ENCODE measurements at regions not wholly inside any gene's neighbourhood (a gene's known extent, or its start where the extent isn't known, plus 50 kb on each side); places are given as distances from the start of the nearest gene placed in this dataset.

DNA sequence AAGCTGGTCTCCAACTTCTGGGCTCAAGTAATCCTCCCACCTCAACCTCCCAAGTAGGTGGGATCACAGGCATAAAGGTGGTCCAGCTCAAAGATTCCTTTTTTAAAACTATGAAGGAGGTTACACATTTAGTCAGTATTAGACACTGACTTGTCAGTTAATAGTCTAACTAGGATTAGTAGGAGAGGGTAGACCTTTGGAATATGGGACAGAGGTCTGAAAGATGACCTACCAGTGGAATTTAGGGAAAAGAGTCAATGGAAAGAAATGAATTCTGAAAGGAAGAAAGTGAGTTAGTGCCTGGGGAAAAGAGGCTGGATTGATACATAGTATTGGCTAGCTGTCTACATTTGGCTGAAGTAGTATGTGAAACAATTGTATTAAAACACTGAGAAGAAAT lies 220.7 kb downstream of the MZT1 start:
- no peak overlapping the region for H3K4me3 Mint-ChIP-seq
- peaks cover 0 to 2% (median 0%) of the 10 kb centered on the region in 3 donors for H3K27me3 Mint-ChIP-seq (ENCODE audit: low read depth in 3 of 3)
- H2AFZ ChIP-seq (ENCODE audit: insufficient read depth, low read depth, low read length, poor library complexity, severe bottlenecking) = no peak overlapping the region
- H3K4me3 ChIP-seq (replicated peaks in 1 of 3; ENCODE audit: low read depth in 2 of 3, low read length in 3 of 3) = no peak overlapping the region
- no peak overlapping the region for H3K9ac ChIP-seq (ENCODE audit: insufficient read depth, low read length, poor library complexity, severe bottlenecking)
- H4K20me1 ChIP-seq (ENCODE audit: insufficient read depth, low read length) = no peaks in the 10 kb centered on the region
- intact Hi-C loops (cut with micrococcal nuclease) = no loop called here
- H3K9me3 ChIP-seq (replicated peaks in 1 of 2; ENCODE audit: control insufficient read depth in 1 of 2, insufficient read depth in 1 of 2, low read length in 2 of 2) = no peaks in the 10 kb centered on the region
- H3K4me2 ChIP-seq (replicated peaks; ENCODE audit: extremely low read depth, low read length, poor library complexity, severe bottlenecking) = no peak overlapping the region
- no peak overlapping the region for H3K27ac Mint-ChIP-seq
- H3K27me3 ChIP-seq (ENCODE audit: control insufficient read depth in 2 of 2, insufficient read depth in 2 of 2, low read length in 2 of 2) = no peaks in the 10 kb centered on the region
- no peaks in the 10 kb centered on the region for H3K79me2 ChIP-seq (ENCODE audit: insufficient read depth, low read length)
- H3K4me1 ChIP-seq (ENCODE audit: control insufficient read depth in 1 of 2, insufficient read depth in 2 of 2, low read length in 2 of 2) = no peaks in the 10 kb centered on the region
- TF ChIP-seq, protein P1, sequence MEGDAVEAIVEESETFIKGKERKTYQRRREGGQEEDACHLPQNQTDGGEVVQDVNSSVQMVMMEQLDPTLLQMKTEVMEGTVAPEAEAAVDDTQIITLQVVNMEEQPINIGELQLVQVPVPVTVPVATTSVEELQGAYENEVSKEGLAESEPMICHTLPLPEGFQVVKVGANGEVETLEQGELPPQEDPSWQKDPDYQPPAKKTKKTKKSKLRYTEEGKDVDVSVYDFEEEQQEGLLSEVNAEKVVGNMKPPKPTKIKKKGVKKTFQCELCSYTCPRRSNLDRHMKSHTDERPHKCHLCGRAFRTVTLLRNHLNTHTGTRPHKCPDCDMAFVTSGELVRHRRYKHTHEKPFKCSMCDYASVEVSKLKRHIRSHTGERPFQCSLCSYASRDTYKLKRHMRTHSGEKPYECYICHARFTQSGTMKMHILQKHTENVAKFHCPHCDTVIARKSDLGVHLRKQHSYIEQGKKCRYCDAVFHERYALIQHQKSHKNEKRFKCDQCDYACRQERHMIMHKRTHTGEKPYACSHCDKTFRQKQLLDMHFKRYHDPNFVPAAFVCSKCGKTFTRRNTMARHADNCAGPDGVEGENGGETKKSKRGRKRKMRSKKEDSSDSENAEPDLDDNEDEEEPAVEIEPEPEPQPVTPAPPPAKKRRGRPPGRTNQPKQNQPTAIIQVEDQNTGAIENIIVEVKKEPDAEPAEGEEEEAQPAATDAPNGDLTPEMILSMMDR (IDR thresholded peaks at IDR 0.05) = no peak
- H3K9me3 Mint-ChIP-seq = peaks cover 0 to 2% (median 0%) of the 10 kb centered on the region in 7 donors
- H3K36me3 Mint-ChIP-seq = no peaks in the 10 kb centered on the region
- H3K4me1 Mint-ChIP-seq = no peaks in the 10 kb centered on the region
- no peak for DNase-seq
- no peaks in the 10 kb centered on the region for H3K36me3 ChIP-seq (replicated peaks in 1 of 2; ENCODE audit: control insufficient read depth in 1 of 2, insufficient read depth in 2 of 2, low read length in 2 of 2)
- no peak overlapping the region for H3K27ac ChIP-seq (ENCODE audit: low read depth in 1 of 2, low read length in 2 of 2)

DNA sequence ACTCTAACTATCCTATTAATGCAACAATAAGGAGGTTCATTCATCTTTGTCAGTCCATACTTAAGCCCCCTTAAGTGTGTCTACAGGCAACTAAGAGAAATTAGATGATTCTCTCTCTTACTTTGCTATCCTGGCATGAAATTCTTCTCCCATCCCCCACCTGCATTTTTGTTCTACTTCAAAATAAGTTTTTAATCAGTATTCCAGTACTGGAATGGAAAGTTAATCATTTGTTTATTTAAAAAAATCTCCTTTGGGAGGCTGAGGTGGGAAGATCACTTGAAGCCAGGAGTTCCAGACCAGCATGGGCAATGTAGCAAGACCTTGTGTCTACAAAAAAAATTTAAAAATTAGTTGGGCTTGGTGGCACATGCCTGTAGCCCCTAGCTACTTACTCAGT lies 222.1 kb downstream of the MZT1 start:
- H3K4me3 Mint-ChIP-seq = no peak overlapping the region
- H3K4me1 Mint-ChIP-seq = no peaks in the 10 kb centered on the region
- H3K4me2 ChIP-seq (replicated peaks; ENCODE audit: extremely low read depth, low read length, poor library complexity, severe bottlenecking) = no peak overlapping the region
- H3K9me3 ChIP-seq (replicated peaks in 1 of 2; ENCODE audit: control insufficient read depth in 1 of 2, insufficient read depth in 1 of 2, low read length in 2 of 2) = no peaks in the 10 kb centered on the region
- TF ChIP-seq, protein P1 (IDR thresholded peaks at IDR 0.05) = no peak
- H3K27me3 Mint-ChIP-seq (ENCODE audit: low read depth in 3 of 3) = peaks cover 0 to 2% (median 0%) of the 10 kb centered on the region in 3 donors
- H3K27me3 ChIP-seq (ENCODE audit: control insufficient read depth in 2 of 2, insufficient read depth in 2 of 2, low read length in 2 of 2) = no peaks in the 10 kb centered on the region
- H3K79me2 ChIP-seq (ENCODE audit: insufficient read depth, low read length) = no peaks in the 10 kb centered on the region
- no peak overlapping the region for H3K9ac ChIP-seq (ENCODE audit: insufficient read depth, low read length, poor library complexity, severe bottlenecking)
- H3K36me3 ChIP-seq (replicated peaks in 1 of 2; ENCODE audit: control insufficient read depth in 1 of 2, insufficient read depth in 2 of 2, low read length in 2 of 2) = no peaks in the 10 kb centered on the region
- H3K4me1 ChIP-seq (ENCODE audit: control insufficient read depth in 1 of 2, insufficient read depth in 2 of 2, low read length in 2 of 2) = no peaks in the 10 kb centered on the region
- H2AFZ ChIP-seq (ENCODE audit: insufficient read depth, low read depth, low read length, poor library complexity, severe bottlenecking) = no peak overlapping the region
- DNase-seq = no peak
- H3K4me3 ChIP-seq (replicated peaks in 1 of 3; ENCODE audit: low read depth in 2 of 3, low read length in 3 of 3) = no peak overlapping the region
- peaks cover 0 to 2% (median 0%) of the 10 kb centered on the region in 7 donors for H3K9me3 Mint-ChIP-seq
- intact Hi-C loops (cut with micrococcal nuclease) = no loop called here
- H4K20me1 ChIP-seq (ENCODE audit: insufficient read depth, low read length) = no peaks in the 10 kb centered on the region
- no peak overlapping the region for H3K27ac ChIP-seq (ENCODE audit: low read depth in 1 of 2, low read length in 2 of 2)
- H3K27ac Mint-ChIP-seq = no peak overlapping the region
- H3K36me3 Mint-ChIP-seq = no peaks in the 10 kb centered on the region

All from CD14-positive monocyte (primary cell).